ENCODE measurements at regions not wholly inside any gene's neighbourhood (a gene's known extent, or its start where the extent isn't known, plus 50 kb on each side); places are given as distances from the start of the nearest gene placed in this dataset.

DNA sequence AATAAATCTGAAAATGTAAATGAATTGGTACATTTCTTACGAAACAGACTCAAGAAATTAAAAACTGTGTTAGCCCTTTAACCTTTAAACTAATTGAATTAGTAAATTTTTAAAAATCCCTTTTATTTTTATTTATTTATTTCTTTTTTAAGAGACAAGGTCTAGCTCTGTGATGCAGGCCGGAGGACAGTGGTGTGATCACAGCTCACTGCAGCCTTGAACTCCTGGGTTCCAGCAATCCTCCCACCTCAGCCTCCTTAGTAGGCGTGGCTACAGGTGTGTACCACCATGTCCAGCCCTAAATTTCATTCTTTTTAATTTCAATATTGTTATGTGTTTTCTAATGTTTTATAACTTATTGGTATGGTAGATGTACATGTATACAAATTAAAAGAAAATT is 72.6 kb downstream of the MYEOV start:
- Mint-ChIP-seq H3K9me3 (peaks cover 16% of the 10 kb centered on the region), H3K27ac (no peak overlapping the region), H3K4me1 (peaks cover 4% of the 10 kb centered on the region; the same call in 1 of the 2 replicates), H3K36me3 (peaks cover 14% of the 10 kb centered on the region), H3K4me3 (no peak overlapping the region), H3K27me3 (ENCODE audit: low read depth) (no peaks in the 10 kb centered on the region)
- POLR2A ChIA-PET = interaction anchor here (0.7 kb wide), 1 partner anchor 117 kb away, joined by 4 read pairs; no protein-coding TSS in a partner anchor
- DNase-seq (ENCODE audit: low spot score) (no peak), ATAC-seq (no peak)
- TF ChIP-seq ZNF416 (CRISPR knock-in tag; IDR thresholded peaks at IDR 0.05) (no peak), NR1H2 (CRISPR knock-in tag; IDR thresholded peaks at IDR 0.05) (no peak), SMAD3 (CRISPR knock-in tag; IDR thresholded peaks at IDR 0.05; ENCODE audit: borderline replicate concordance) (no peak), JUN (CRISPR knock-in tag; IDR thresholded peaks at IDR 0.05) (no peak), ZNF317 (CRISPR knock-in tag; IDR thresholded peaks at IDR 0.05; ENCODE audit: borderline replicate concordance, low read depth) (no peak), ZNF423 (CRISPR knock-in tag; IDR thresholded peaks at IDR 0.05) (no peak), SMAD4 (CRISPR knock-in tag; IDR thresholded peaks at IDR 0.05) (no peak), ATF2 (CRISPR knock-in tag; IDR thresholded peaks at IDR 0.05; ENCODE audit: borderline replicate concordance, low read depth) (no peak), RORB (CRISPR knock-in tag; IDR thresholded peaks at IDR 0.05) (no peak), TEAD4 (CRISPR knock-in tag; IDR thresholded peaks at IDR 0.05) (no peak)
- TF ChIP-seq, protein P1, sequence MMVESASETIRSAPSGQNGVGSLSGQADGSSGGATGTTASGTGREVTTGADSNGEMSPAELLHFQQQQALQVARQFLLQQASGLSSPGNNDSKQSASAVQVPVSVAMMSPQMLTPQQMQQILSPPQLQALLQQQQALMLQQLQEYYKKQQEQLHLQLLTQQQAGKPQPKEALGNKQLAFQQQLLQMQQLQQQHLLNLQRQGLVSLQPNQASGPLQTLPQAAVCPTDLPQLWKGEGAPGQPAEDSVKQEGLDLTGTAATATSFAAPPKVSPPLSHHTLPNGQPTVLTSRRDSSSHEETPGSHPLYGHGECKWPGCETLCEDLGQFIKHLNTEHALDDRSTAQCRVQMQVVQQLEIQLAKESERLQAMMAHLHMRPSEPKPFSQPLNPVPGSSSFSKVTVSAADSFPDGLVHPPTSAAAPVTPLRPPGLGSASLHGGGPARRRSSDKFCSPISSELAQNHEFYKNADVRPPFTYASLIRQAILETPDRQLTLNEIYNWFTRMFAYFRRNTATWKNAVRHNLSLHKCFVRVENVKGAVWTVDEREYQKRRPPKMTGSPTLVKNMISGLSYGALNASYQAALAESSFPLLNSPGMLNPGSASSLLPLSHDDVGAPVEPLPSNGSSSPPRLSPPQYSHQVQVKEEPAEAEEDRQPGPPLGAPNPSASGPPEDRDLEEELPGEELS (CRISPR knock-in tag; IDR thresholded peaks at IDR 0.05) = no peak
- TF ChIP-seq, protein P2, sequence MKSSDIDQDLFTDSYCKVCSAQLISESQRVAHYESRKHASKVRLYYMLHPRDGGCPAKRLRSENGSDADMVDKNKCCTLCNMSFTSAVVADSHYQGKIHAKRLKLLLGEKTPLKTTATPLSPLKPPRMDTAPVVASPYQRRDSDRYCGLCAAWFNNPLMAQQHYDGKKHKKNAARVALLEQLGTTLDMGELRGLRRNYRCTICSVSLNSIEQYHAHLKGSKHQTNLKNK (CRISPR knock-in tag; IDR thresholded peaks at IDR 0.05) = no peak
- TF ChIP-seq, protein P3, sequence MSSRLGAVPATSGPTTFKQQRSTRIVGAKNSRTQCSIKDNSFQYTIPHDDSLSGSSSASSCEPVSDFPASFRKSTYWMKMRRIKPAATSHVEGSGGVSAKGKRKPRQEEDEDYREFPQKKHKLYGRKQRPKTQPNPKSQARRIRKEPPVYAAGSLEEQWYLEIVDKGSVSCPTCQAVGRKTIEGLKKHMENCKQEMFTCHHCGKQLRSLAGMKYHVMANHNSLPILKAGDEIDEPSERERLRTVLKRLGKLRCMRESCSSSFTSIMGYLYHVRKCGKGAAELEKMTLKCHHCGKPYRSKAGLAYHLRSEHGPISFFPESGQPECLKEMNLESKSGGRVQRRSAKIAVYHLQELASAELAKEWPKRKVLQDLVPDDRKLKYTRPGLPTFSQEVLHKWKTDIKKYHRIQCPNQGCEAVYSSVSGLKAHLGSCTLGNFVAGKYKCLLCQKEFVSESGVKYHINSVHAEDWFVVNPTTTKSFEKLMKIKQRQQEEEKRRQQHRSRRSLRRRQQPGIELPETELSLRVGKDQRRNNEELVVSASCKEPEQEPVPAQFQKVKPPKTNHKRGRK (CRISPR knock-in tag; IDR thresholded peaks at IDR 0.05; ENCODE audit: borderline replicate concordance) = no peak
- CTCF ChIA-PET = interaction anchor here (0.8 kb wide), 1 partner anchor 415 kb away, joined by 4 read pairs; no protein-coding TSS in a partner anchor

GRCh38 chr11:69367211-69367964 is 73.4 kb downstream of the MYEOV start:
- ChIA-PET CTCF (no interaction called here), POLR2A (no interaction called here)
- Mint-ChIP-seq H3K9me3 (peaks cover 16% of the 10 kb centered on the region), H3K4me3 (no peak overlapping the region), H3K27ac (no peak overlapping the region), H3K27me3 (ENCODE audit: low read depth) (no peaks in the 10 kb centered on the region), H3K4me1 (no peaks in the 10 kb centered on the region), H3K36me3 (peaks cover 14% of the 10 kb centered on the region)
- DNase-seq (ENCODE audit: low spot score) (no peak), ATAC-seq (no peak)
- TF ChIP-seq CREM (CRISPR knock-in tag; IDR thresholded peaks at IDR 0.05) = no peak
- TF ChIP-seq MLX (CRISPR knock-in tag; IDR thresholded peaks at IDR 0.05) = no peak
- TF ChIP-seq, protein P4, sequence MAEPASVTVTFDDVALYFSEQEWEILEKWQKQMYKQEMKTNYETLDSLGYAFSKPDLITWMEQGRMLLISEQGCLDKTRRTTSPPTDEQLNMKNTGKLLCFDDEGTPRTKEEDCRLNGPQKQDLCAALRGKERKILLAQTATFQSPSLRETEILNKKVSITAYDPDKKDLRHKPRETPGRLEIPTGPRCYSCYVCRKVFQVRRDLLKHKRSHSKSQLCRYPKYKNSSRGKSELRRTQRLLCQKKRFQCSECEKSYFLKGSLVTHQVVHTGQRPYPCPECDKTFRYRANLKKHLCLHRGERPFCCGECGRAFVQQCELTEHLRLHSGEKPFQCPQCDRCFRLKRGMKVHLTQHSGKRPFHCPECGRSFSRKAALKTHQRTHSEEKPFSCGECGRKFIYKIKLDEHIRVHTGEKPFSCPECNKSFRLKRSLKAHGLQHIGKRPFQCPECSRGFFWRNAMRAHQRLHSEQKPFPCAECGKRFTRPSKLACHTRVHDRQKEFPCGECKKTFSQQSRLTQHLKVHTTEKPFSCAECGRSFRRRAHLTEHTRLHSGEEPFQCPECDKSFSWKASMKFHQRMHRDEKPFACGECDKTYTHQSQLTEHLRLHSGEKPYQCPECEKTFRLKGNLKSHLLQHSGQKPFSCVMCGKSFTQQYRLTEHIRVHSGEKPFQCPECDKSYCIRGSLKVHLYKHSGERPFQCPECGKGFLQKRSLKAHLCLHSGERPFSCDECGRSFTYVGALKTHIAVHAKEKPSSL (CRISPR knock-in tag; conservative IDR thresholded peaks at IDR 0.05) = no peak
- TF ChIP-seq MXD4 (CRISPR knock-in tag; IDR thresholded peaks at IDR 0.05; ENCODE audit: borderline replicate concordance) = no peak
- no peak for TF ChIP-seq NR1H2 (CRISPR knock-in tag; IDR thresholded peaks at IDR 0.05)
- TF ChIP-seq, protein P1 (CRISPR knock-in tag; IDR thresholded peaks at IDR 0.05) = no peak
- no peak for TF ChIP-seq ATF2 (CRISPR knock-in tag; IDR thresholded peaks at IDR 0.05; ENCODE audit: borderline replicate concordance, low read depth)
- TF ChIP-seq, protein P3 (CRISPR knock-in tag; IDR thresholded peaks at IDR 0.05; ENCODE audit: borderline replicate concordance) = no peak
